ENCODE measurements at regions not wholly inside any gene's neighbourhood (a gene's known extent, or its start where the extent isn't known, plus 50 kb on each side); places are given as distances from the start of the nearest gene placed in this dataset.
"Not testable (repeated sequence)": the region's sequence is repeated elsewhere in the genome, so short reads cannot be mapped to it uniquely, and the experiment has no call there.

DNA sequence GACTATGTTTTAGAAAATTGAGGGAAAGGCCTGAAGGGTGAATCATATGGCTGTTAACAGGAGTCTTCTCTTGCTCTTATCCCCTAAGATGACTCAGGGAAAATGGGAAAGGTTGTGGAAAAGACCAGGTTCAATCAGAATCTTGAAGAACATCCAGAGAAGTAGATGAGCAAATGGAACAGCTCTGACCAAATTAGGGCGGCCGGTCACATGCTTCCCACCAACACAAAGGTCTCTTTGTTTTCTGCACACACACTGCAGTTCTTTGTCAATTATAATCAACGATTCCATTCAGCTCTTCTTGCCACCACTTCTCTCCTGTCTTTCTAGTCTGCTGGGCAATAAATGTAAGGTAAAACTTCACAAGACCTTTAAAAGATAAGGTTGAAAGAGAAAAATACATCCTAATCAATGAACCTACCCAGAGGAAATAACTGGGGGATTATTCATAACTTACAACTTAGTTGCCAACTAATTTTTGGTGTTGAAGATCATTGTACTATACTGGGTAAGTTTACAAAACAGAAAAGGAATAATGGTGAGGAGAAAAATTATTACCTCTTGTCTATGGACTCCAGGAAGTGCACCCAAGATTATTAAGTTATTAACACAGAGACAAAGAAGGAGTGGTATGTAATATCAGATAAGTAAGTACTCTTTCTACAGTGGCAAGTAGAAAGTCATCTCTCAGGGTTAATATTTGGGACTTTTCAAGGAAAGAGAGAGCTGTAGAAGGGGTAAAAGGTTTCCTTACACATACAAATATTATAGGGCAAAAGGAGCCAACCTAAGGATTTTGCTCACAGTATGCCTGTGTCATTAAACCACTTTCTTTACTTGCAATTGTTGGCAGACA lies 441.9 kb upstream of the PIK3R1 start:
- DNase-seq (ENCODE audit: low spot score), result no peak

DNA sequence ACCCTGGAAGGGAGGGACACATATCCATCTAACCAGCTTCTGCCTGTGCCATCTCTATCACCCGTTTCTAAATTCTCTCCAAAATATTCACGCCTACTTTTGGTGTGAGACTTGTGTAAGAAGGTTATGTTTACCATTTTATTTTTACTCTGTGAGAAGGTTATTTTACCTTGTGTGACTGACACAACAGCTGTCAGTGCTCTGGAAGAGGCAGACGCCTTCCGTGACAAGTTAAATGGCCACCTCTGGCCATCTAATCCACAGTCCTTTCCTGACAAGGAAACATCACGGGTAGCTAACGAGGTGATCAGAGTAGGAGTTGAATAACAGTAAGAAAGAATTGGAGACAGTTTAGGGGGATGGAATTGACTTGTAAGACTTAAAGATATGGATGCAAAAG lies 443.8 kb upstream of the PIK3R1 start:
- DNase-seq (ENCODE audit: low spot score), result no peak

DNA sequence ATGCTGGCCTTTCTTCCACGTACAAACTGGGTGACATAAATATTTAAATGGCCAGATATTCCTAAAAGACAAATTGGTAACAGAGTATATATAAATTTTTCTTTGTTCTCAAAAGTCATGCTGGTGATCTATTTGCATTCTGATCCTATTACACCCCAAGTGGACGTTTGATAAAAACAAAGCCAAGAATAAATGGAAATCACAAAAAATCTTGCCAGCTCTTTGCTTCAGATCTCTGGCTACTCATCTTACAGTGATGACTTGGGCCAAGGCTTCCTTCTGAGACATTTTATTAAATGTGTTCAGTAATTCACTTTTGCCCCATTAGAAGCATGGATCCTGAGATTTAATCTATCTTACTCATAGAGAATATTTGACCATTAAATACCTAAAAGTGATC lies 444.3 kb upstream of the PIK3R1 start:
- DNase-seq (ENCODE audit: low spot score), result no peak

DNA sequence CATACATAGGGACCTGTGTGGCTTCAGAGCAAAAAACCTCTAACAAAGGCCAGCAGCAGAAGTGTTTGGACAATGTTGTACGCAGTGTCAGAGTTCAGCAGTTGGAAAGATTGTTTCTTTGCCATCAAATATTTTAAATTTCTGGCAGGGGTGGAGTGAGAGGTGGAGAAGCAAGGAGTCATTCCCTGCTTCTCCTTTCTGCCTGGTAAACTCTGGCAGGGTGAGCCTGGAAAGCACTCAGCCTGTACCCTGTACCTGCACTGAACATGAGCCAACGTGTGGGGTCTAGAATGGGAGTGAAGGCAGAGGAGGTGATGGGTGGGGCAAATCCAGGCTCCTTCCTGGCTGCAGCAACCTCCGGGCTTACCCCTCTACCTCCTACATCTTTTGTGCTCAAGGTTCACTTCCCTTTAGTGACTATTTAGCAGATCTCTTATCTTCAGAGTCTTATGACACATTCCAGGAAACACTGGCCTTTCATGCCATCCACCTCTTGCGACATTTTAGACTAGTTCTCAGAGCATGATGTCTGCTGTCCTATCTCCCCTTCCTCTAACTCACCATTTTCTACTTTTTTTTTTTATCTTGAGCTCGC lies 445.0 kb upstream of the PIK3R1 start:
- DNase-seq (ENCODE audit: low spot score), result no peak

DNA sequence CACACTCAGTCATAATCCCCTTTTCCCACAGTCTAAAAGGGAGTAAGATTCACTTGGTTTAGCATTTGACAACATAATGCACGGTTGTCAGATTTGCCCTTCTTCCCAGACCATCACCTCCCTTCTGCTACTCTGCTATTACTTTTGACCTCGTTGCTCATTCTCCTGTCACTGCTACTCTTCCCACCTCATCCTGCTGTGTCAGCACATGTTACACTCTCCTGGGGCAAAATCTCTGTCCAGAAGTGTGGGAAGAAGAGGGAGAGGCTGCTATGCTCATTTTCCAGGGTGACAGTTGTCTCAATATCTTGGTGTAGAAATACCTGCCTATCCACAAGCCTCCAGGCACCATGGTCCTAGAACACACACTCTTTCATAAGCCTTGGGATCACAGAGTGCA lies 449.9 kb upstream of the PIK3R1 start:
- no peak for DNase-seq (ENCODE audit: low spot score)

DNA sequence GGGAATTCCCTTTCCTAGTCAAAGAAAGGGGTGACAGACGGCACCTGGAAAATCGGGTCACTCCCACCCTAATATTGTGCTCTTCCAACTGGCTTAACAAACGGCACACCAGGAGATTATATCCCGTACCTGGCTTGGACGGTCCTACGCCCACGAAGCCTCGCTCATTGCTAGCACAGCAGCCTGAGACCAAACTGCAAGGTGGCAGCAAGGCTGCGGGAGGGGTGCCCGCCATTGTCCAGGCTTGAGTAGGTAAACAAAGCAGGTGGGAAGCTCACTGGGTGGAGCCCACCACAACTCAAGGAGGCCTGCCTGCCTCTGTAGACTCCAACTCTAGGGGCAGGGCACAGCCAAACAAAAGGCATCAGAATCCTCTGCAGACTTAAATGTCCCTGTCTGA lies 457.8 kb upstream of the PIK3R1 start:
- DNase-seq (ENCODE audit: low spot score), result not testable (repeated sequence)

DNA sequence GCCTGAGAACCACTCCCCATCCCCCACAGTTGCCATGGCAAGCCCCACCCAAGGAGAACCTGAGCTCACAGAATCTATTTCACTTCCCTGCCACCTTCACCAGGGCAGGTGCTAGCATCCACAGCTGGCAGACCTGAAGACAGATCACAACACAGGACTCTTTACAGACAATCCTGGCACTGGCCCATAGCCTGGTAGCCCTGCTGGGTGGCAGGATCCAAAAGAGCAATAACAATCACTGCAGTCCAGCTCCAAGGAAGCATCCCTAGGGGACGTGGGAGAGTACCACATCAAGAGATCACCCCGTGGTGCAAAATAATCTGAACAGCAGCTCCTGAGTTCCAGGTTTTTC lies 463.2 kb upstream of the PIK3R1 start:
- no peak for DNase-seq (ENCODE audit: low spot score)

DNA sequence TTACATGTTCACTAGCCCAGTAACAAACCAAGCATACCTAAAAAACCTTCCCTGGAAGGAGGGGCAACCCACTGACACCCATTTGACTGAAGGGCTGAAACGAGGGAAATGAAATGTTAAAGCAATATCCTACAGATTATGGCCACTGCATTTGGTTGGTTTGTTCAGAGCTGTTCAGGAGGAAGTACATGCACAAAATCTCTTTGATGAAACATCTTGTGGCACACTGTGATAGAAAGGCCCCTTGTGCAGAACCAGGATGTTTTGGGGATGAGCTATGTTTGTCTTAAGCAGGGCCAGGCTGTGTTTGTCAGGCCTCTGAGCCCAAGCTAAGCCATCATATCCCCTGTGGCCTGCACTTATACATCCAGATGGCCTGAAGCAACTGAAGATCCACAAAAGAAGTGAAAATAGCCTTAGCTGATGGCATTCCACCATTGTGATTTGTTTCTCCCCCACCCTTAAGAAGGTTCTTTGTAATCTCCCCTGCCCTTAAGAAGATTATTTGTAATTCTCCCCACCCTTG lies 467.3 kb upstream of the PIK3R1 start:
- DNase-seq (ENCODE audit: low spot score), result no peak

DNA sequence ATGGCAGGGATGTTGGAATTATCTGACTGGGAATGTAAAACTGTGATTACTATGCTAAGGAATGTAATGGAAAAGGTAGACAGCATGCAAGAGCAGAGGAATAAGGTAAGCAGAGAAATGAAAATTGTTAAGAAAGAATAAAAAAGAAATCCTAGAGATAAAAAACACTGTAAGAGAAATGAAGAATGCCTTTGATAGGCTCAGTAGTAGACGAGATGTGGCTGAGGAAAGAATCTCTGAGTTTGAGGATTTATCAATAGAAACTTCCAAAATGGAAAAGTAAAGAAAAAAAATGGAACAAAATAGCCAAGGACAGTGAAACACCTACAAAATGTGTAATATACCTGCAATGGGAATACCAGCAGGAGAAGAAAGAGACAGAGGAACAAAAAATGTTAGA lies 468.5 kb upstream of the PIK3R1 start:
- DNase-seq (ENCODE audit: low spot score), result no peak

DNA sequence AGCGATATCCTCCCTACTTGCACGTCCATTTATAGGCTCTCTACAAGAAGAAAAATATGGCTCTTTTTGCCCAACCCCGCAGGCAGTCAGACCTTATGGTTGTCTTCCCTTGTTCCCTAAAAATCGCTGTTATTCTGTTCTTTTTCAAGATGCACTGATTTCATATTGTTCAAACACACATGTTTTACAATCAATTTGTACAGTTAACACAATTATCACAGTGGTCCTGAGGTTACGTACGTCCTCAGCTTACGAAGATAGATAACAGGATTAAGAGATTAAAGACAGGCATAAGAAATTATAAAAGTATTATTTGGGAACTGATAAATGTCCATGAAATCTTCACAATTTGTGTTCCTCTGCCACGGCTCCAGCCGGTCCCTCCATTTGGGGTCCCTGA lies 468.9 kb upstream of the PIK3R1 start:
- not testable (repeated sequence) for DNase-seq (ENCODE audit: low spot score)

DNA sequence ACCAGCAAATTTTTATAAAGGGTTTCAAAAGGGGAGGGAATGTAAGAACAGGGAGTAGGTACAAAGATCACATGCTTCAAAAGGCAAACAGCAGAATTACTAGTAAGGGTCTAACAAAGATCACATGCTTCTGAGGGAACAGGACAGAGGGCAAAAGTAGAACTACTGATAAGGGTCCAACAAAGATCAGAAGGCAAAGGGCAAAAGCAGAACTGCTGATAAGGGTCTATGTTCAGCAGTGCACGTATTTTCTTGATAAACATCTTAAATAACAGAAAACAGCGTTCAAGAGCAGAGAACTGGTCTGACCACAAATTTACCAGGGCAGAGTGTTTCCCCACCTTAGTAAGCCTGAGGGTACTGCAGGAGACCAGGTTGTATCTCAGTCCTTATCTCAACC lies 469.5 kb upstream of the PIK3R1 start:
- no peak for DNase-seq (ENCODE audit: low spot score)

DNA sequence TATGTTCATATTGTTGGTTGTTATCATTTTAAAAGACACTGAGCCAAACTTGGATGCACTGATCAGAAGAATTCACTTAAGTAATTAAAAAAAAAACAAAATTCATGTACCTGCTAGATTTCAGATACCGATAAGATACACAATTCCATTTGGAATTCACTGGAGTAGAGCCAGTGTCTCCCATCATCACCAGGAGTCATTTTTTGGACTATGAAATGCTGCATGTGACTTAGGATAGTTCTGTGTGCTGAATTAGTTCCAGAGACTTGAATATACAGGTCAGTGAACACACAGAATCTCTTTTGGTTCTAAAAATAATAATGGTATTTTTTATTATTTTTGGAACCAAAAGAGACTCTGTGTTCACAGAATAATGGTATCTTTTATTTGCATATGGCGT lies 482.6 kb upstream of the PIK3R1 start:
- no peak for DNase-seq (ENCODE audit: low spot score)

DNA sequence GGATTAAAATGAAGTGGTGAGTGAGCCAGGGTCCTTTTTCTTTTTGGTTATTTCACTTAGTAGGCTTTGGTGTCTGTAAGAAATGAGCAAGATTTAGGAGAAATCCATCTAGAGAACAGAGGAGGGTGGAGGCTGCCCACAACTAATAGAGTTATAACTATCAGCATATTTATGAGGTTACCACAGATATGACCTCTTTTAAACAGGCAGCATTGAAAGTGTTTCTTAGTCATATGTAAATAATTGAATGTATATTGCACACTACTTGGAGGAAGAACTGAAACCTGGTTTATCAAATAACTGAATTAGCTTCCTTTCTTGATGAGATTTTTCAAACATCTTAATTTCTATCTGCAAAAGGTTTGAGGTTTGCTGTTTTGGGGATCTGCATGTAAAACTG lies 483.1 kb upstream of the PIK3R1 start:
- no peak for DNase-seq (ENCODE audit: low spot score)

DNA sequence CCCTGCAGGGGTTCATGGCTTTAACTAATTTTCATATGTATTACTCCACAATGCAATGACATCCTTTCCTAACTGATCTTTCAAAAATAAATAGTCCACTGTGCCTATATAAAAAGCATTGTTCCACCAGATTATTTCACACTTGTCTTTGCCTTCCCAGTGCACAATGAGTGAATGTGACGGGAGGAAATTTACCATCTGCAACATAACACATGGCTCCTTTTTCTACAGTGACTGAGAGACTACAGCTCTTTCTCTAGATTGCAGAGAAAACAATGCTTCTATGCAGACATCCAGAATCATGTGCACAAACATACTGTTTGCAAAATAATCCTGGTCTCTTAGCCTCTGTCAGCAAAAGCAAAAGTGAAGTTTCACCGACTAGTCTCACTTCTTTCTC lies 483.7 kb upstream of the PIK3R1 start:
- no peak for DNase-seq (ENCODE audit: low spot score)

DNA sequence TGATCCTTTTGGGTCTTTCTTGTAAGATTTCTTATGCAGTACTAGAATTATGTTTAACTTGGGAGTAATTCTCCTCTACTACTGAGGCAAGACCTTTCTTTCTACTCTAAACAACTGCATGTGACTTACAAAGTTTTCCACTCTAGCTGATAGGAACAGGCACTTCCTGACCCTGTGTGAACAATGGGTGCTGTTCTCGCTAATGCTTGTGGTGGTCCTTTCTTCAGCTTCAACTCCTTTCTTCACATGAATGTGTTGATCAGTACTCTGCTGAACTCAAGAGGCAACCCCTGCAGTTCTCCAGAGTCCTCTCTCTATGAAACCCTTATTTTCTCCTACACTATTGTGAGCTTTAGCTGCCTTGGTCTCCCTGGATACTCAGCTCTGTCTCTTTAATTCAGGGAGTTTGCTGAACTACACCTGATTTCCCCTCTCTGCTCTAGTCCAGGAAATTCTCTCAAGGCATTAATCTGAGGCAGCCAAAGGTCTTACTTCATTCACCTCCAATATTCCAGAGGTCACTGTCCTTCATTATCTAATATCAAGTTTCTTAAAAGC lies 484.6 kb upstream of the PIK3R1 start:
- no peak for DNase-seq (ENCODE audit: low spot score)

DNA sequence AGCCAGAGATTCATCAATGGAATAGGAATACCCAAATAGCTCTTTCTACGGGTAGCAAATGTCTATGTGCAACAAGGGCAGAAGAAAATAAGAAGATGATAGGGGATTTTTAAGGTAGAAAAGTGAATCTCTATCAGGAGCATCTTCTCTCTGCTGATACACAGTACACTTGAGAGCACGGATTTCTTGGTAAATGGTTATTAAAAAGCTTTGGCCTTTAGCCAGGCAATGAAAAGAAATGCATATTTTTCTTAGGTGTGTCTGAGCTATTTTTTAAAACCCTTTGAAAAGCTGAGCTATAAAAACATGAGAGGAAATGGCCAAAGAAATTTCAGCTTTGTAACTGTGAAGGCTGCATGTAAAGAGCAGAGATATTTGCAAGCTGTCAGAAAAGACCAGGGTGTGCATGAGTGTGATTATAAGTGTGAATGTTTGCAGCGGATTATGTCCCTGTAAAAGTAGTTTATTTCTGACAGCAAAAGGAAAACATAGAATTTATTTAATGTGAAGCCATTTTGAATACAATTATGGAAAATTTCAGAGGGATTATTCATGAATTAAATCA lies 487.1 kb upstream of the PIK3R1 start:
- DNase-seq (ENCODE audit: low spot score), result peak; percentile 72

DNA sequence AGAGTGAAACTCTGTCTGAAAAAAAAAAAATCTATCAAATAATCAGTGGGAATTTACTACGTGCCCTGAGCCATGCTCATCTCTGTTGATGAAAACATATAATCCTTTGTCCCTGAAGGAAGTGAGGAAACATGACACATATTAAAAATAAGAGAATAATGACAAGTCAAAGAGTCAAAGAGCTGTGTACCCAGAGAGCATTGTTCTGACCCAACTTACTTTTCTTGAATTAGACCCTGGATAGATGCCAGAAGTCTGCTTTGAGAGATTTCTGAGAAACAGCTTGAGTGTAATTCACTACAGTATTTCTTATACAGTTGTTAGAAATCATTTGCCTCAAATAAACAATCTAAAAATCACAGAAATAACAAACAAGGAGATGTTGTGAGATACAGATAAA lies 490.0 kb upstream of the PIK3R1 start:
- peak; percentile 29 for DNase-seq (ENCODE audit: low spot score)

DNA sequence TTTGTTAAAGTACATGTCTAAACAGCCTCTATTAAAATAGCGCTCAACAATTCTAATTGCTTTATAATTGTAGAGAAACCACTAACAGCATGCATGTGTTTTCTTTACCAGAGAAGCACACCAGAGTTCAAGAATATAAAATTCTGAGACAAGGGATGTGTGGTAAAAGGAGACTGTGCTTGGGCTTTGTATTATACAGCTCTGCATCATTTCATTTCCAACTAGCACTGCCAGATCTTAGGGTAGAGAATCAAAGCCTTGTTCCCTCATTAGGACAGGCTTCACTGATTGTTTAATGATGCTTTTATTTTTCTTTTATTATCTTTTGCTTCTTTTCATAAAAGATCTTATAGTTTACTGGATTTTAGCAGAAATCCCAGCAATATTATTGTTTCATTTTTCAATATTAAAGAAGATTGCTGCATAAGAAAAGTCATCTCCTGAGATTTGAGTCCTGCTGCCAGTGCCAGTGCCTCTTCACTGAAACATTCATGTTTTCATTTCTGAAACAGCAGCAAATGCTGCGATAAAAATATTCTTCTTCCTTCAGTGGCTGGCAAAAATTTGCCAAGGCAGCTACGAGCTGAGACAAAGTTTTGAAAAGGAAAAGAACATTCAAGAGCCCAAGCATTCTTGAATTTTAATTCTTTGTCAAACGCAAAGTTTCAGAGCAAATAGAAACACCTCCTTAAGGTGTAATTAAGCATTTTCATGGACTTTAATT lies 491.0 kb upstream of the PIK3R1 start:
- no peak for DNase-seq (ENCODE audit: low spot score)

DNA sequence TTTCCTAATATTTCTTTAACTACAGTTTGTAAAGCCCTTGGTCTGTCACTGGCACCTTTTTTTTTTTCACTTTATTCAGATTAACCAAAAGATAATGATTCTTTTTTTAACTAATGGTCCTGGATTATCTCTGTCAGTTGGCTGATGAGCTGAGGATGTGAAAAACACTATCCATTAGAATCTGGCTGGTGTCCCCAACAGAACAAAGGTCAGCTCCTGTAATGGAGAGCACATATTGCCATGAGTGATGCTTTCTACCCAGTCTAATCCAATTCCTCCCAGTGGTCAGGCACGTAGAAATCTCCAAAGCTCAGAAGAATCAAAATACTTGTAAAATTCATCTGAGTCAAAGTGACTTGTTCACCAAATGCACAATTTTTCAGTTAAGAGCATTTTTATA lies 491.7 kb upstream of the PIK3R1 start:
- DNase-seq (ENCODE audit: low spot score), result no peak

DNA sequence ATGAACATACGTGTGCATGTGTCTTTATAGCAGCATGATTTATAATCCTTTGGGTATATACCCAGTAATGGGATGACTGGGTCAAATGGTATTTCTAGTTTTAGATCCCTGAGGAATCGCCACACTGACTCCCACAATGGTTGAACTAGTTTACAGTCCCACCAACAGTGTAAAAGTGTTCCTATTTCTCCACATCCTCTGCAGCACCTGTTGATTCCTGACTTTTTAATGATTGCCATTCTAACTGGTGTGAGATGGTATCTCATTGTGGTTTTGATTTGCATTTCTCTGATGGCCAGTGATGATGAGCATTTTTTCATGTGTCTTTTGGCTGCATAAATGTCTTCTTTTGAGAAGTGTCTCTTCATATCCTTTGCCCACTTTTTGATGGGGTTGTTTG lies 493.0 kb upstream of the PIK3R1 start:
- DNase-seq (ENCODE audit: low spot score), result not testable (repeated sequence)

DNA sequence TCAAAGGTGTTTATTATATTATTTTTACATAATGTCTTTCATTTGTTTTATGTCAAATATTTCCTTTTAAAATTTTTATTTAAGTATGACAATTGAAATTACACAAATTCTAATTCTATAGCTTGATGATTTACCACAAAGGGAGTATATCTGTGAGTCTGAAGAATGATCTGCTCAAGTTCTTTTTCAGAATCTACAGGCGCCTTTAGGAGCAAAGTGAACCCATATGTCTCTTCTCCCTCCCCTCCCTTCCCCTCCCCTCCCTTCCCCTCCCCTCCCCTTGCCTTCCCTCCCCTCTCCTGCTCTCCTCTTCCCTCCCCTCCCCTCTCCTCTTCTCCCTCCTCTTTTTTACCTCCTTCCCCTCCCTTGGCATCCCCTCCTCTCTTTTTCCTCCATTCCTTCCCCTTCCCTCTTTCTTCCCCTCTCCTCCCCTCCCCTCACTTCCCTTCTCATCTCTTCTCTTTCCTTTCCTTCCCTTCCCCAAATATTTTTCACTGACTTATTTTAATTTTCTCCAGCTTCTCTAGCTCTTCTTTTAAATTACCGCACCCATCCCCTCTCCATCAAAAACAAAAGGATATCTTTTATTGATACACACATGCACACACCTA lies 495.3 kb upstream of the PIK3R1 start:
- no peak for DNase-seq (ENCODE audit: low spot score)

DNA sequence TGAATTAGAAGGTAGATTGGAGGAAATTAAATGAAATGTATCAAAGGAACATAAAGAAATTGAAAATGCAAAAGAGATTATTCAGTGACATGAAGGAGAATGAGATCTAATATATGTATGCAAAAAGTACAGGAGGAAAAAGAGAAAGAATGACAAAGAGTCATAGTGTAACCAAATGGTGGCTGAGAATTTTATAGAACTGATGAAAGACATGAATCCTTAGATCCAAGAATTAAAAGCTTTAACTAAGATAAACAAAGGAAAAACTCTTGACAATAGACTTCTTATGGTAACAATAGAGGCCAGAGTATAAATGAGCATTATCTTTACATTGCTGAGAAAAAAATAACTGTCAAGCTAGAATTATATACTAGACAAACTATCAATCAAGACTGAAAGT lies 505.4 kb upstream of the CD180 start:
- DNase-seq (ENCODE audit: low spot score), result no peak

Data from umbilical cord (tissue), 1 donor.